Endodermal cell (in vitro differentiated cells): ENCODE measurements at regions not wholly inside any gene's neighbourhood (a gene's known extent, or its start where the extent isn't known, plus 50 kb on each side); places are given as distances from the start of the nearest gene placed in this dataset.

Experiments used
- DNase-seq: peaks from one replicate; pipeline ENCODE4 v3.0.0-alpha.2; 2017
- H3K27ac ChIP-seq: 2 replicates; pipeline ENCODE4 v1.5.1; 2013; ENCODE audit warnings: mild to moderate bottlenecking, low read depth, low read length, moderate library complexity
- H3K27me3 ChIP-seq: 2 replicates; pipeline ENCODE4 v1.6.1; 2013; ENCODE audit warnings: mild to moderate bottlenecking, low read length, moderate library complexity; ENCODE audit not compliant: insufficient read depth, control insufficient read depth, poor library complexity, severe bottlenecking
- H3K36me3 ChIP-seq: 2 replicates; pipeline ENCODE4 v1.7.0; 2013; ENCODE audit warnings: mild to moderate bottlenecking, low read length, moderate library complexity; ENCODE audit not compliant: control insufficient read depth, insufficient read depth
- H3K4me1 ChIP-seq: one replicate; pipeline ENCODE4 v1.7.0; 2013; ENCODE audit warnings: low read length; ENCODE audit not compliant: control insufficient read depth, insufficient read depth
- H3K4me3 ChIP-seq: 2 replicates; pipeline ENCODE4 v1.5.1; 2013; ENCODE audit warnings: mild to moderate bottlenecking, low read length, moderate library complexity
- H3K9ac ChIP-seq: 2 replicates; pipeline ENCODE4 v1.6.1; 2013; ENCODE audit warnings: mild to moderate bottlenecking, low read length, moderate library complexity; ENCODE audit not compliant: poor library complexity, severe bottlenecking; ENCODE audit errors: extremely low read depth
- H3K9me3 ChIP-seq: 2 replicates; pipeline ENCODE4 v1.6.1; 2013; ENCODE audit warnings: mild to moderate bottlenecking, low read length, moderate library complexity; ENCODE audit not compliant: control insufficient read depth
- H3K27ac Mint-ChIP-seq: 2 replicates; pipeline ENCODE4 v1.8.0; 2020; ENCODE audit warnings: mixed read lengths
- H3K27me3 Mint-ChIP-seq: 2 replicates; pipeline ENCODE4 v1.8.0; 2021; ENCODE audit warnings: mild to moderate bottlenecking, mixed read lengths; ENCODE audit not compliant: insufficient read depth
- H3K36me3 Mint-ChIP-seq: 2 replicates; pipeline ENCODE4 v1.8.0; 2020; ENCODE audit warnings: low read depth, mixed read lengths
- H3K4me1 Mint-ChIP-seq: 2 replicates; pipeline ENCODE4 v1.8.0; 2020; ENCODE audit warnings: mixed read lengths
- H3K4me3 Mint-ChIP-seq: 2 replicates; pipeline ENCODE4 v1.8.0; 2020; ENCODE audit warnings: mild to moderate bottlenecking, moderate library complexity, mixed read lengths
- H3K9me3 Mint-ChIP-seq: 2 replicates; pipeline ENCODE4 v1.8.0; 2020; ENCODE audit warnings: mild to moderate bottlenecking, mixed read lengths
- CTCF ChIP-seq: fragments of 200-600 bp; sonication (generic); conservative IDR thresholded peaks from 2 replicates; pipeline ENCODE4 v1.5.0; 2021; ENCODE audit warnings: antibody characterized with exemption, mild to moderate bottlenecking
- WGBS, 2 experiments: methylation state at CpG; one replicate each; pipeline versions ENCODE4 v1.1.5 to v1.1.7; 2013; ENCODE audit warnings: missing lambda C conversion rate in 2 of 2, mixed read lengths in 1 of 2; ENCODE audit not compliant: insufficient coverage in 1 of 2, insufficient read length in 1 of 2; 5-methylcytosine and 5-hydroxymethylcytosine counted together

GRCh38 chr3:87982421-87982820 lies 76.4 kb downstream of the CGGBP1 start:
- WGBS, 2 experiments, result 89 to 96% methylated on average over 3 of the region's 3 CpGs
- Mint-ChIP-seq H3K27me3 (no peaks in the 10 kb centered on the region), H3K4me3 (no peak overlapping the region), H3K36me3 (no peaks in the 10 kb centered on the region), H3K4me1 (no peaks in the 10 kb centered on the region), H3K9me3 (peaks cover 27% of the 10 kb centered on the region), H3K27ac (no peak overlapping the region)
- DNase-seq, result no peak
- Histone ChIP-seq H3K4me1 (no peaks in the 10 kb centered on the region), H3K27me3 (no peaks in the 10 kb centered on the region), H3K9ac (no peak overlapping the region), H3K36me3 (no peaks in the 10 kb centered on the region), H3K9me3 (peaks cover 13% of the 10 kb centered on the region), H3K4me3 (no peak overlapping the region), H3K27ac (no peak overlapping the region)
- TF ChIP-seq CTCF, result no peak

GRCh38 chr3:87979527-87979926 lies 79.3 kb downstream of the CGGBP1 start:
- DNase-seq, result no peak

GRCh38 chr3:87977765-87978164 lies 81.0 kb downstream of the CGGBP1 start:
- Mint-ChIP-seq H3K9me3 (peaks cover 27% of the 10 kb centered on the region), H3K27ac (no peak overlapping the region), H3K27me3 (no peaks in the 10 kb centered on the region), H3K36me3 (no peaks in the 10 kb centered on the region), H3K4me3 (no peak overlapping the region), H3K4me1 (no peaks in the 10 kb centered on the region)
- 89 to 100% methylated on average over 1 of the region's 1 CpG for WGBS, 2 experiments
- Histone ChIP-seq H3K27me3 (no peaks in the 10 kb centered on the region), H3K36me3 (no peaks in the 10 kb centered on the region), H3K4me1 (no peaks in the 10 kb centered on the region), H3K9me3 (peaks cover 13% of the 10 kb centered on the region), H3K9ac (no peak overlapping the region), H3K27ac (no peak overlapping the region), H3K4me3 (no peak overlapping the region)
- no peak for TF ChIP-seq CTCF
- DNase-seq, result no peak

More at GRCh38 chr3:87979527-87979926, 79.3 kb downstream of the CGGBP1 start:
- 89 to 94% methylated on average over 3 to 4 of the region's 4 CpGs for WGBS, 2 experiments
- Mint-ChIP-seq H3K9me3 (peaks cover 27% of the 10 kb centered on the region), H3K27me3 (no peaks in the 10 kb centered on the region), H3K27ac (no peak overlapping the region), H3K4me3 (no peak overlapping the region), H3K4me1 (no peaks in the 10 kb centered on the region), H3K36me3 (no peaks in the 10 kb centered on the region)
- H3K27ac ChIP-seq, result no peak overlapping the region
- H3K36me3 ChIP-seq, result no peaks in the 10 kb centered on the region
- H3K9me3 ChIP-seq, result peaks cover 13% of the 10 kb centered on the region
- H3K27me3 ChIP-seq, result no peaks in the 10 kb centered on the region
- no peak for TF ChIP-seq CTCF
- no peak overlapping the region for H3K9ac ChIP-seq
- H3K4me3 ChIP-seq, result no peak overlapping the region
- no peaks in the 10 kb centered on the region for H3K4me1 ChIP-seq
